H9 (cell line): ENCODE measurements at regions not wholly inside any gene's neighbourhood (a gene's known extent, or its start where the extent isn't known, plus 50 kb on each side); places are given as distances from the start of the nearest gene placed in this dataset.
A peak's percentile ranks its signal among the peaks of the same experiment; 100 is the strongest.
"Not testable (repeated sequence)": the region's sequence is repeated elsewhere in the genome, so short reads cannot be mapped to it uniquely, and the experiment has no call there.

Source experiments
- DNase-seq: peaks from one replicate; pipeline ENCODE4 v3.0.0-alpha.2; 2017
- H2AFZ ChIP-seq: one replicate; pipeline ENCODE4 v1.6.1; 2013; ENCODE audit warnings: mild to moderate bottlenecking, low read length, control low read depth, moderate library complexity
- H2AK5ac ChIP-seq: 2 replicates; pipeline ENCODE4 v1.6.1; 2013; ENCODE audit warnings: low read length, control low read depth, mixed read lengths; ENCODE audit not compliant: insufficient read length
- H2BK120ac ChIP-seq: one replicate; pipeline ENCODE4 v1.6.1; 2013; ENCODE audit warnings: low read depth, mild to moderate bottlenecking, low read length, control low read depth, inconsistent platforms; ENCODE audit not compliant: poor library complexity, severe bottlenecking
- H2BK12ac ChIP-seq: 2 replicates; pipeline ENCODE4 v1.6.1; 2013; ENCODE audit warnings: low read length, control low read depth, mixed read lengths, low read depth; ENCODE audit not compliant: insufficient read length
- H2BK15ac ChIP-seq: 2 replicates; pipeline ENCODE4 v1.6.1; 2013; ENCODE audit warnings: low read depth, low read length, control low read depth
- H2BK20ac ChIP-seq: one replicate; pipeline ENCODE4 v1.6.1; 2013; ENCODE audit warnings: low read depth, mild to moderate bottlenecking, low read length, control low read depth, inconsistent platforms; ENCODE audit not compliant: poor library complexity, severe bottlenecking
- H2BK5ac ChIP-seq: 2 replicates; pipeline ENCODE4 v1.6.1; 2013; ENCODE audit warnings: low read length, control low read depth, mixed read lengths; ENCODE audit not compliant: insufficient read length
- H3K14ac ChIP-seq: 2 replicates; pipeline ENCODE4 v1.6.1; 2013; ENCODE audit warnings: low read length, control low read depth; ENCODE audit not compliant: insufficient read depth
- H3K18ac ChIP-seq: 2 replicates; pipeline ENCODE4 v1.6.1; 2013; ENCODE audit warnings: low read depth, mild to moderate bottlenecking, mixed read lengths, low read length, control low read depth; ENCODE audit not compliant: insufficient read length
- H3K23ac ChIP-seq: 2 replicates; pipeline ENCODE4 v1.6.1; 2013; ENCODE audit warnings: low read length, control low read depth, mixed read lengths, low read depth; ENCODE audit not compliant: insufficient read length
- H3K23me2 ChIP-seq: 2 replicates; pipeline ENCODE4 v1.6.1; 2013; ENCODE audit warnings: low read depth, mild to moderate bottlenecking, mixed read lengths, low read length, control low read depth; ENCODE audit not compliant: insufficient read length, poor library complexity, severe bottlenecking
- H3K27ac ChIP-seq: 2 replicates; pipeline ENCODE4 v1.5.1; 2013; ENCODE audit warnings: low read length, control low read depth, mixed read lengths, low read depth; ENCODE audit not compliant: insufficient read length
- H3K27me3 ChIP-seq: 2 replicates; pipeline ENCODE4 v1.6.1; 2013; ENCODE audit warnings: low read length, control low read depth, inconsistent platforms; ENCODE audit not compliant: insufficient read depth
- H3K4ac ChIP-seq: 2 replicates; pipeline ENCODE4 v1.6.1; 2013; ENCODE audit warnings: low read depth, mild to moderate bottlenecking, control low read depth, inconsistent platforms, low read length, moderate library complexity
- H3K4me1 ChIP-seq: 2 replicates; pipeline ENCODE4 v1.6.1; 2013; ENCODE audit warnings: low read length, control low read depth, inconsistent platforms; ENCODE audit not compliant: insufficient read depth
- H3K4me2 ChIP-seq: 2 replicates; pipeline ENCODE4 v1.6.1; 2013; ENCODE audit warnings: low read length, control low read depth, mixed read lengths; ENCODE audit not compliant: insufficient read length, insufficient read depth
- H3K56ac ChIP-seq: 2 replicates; pipeline ENCODE4 v1.6.1; 2013; ENCODE audit warnings: low read depth, mild to moderate bottlenecking, mixed read lengths, low read length, control low read depth; ENCODE audit not compliant: insufficient read length
- H3K79me1 ChIP-seq: 2 replicates; pipeline ENCODE4 v1.6.1; 2013; ENCODE audit warnings: low read depth, mild to moderate bottlenecking, moderate library complexity, low read length, control low read depth, inconsistent platforms; ENCODE audit not compliant: insufficient read depth, poor library complexity, severe bottlenecking
- H3K79me2 ChIP-seq: 2 replicates; pipeline ENCODE4 v1.6.1; 2013; ENCODE audit warnings: low read length, control low read depth, inconsistent platforms; ENCODE audit not compliant: insufficient read depth
- H3K9ac ChIP-seq: 2 replicates; pipeline ENCODE4 v1.6.1; 2013; ENCODE audit warnings: low read length, control low read depth, mixed read lengths; ENCODE audit not compliant: insufficient read length; ENCODE audit errors: extremely low read depth
- H3K9me3 ChIP-seq: one replicate; pipeline ENCODE4 v1.6.1; 2013; ENCODE audit warnings: low read depth, low read length, inconsistent platforms; ENCODE audit not compliant: control insufficient read depth
- H3T11ph ChIP-seq: one replicate; pipeline ENCODE4 v1.6.1; 2013; ENCODE audit warnings: mild to moderate bottlenecking, low read length, control low read depth, inconsistent platforms
- H4K20me1 ChIP-seq: one replicate; pipeline ENCODE4 v1.6.1; 2013; ENCODE audit not compliant: control insufficient read depth, insufficient read length, insufficient read depth
- H4K5ac ChIP-seq: 2 replicates; pipeline ENCODE4 v1.6.1; 2013; ENCODE audit warnings: low read depth, mild to moderate bottlenecking, mixed read lengths, low read length, control low read depth; ENCODE audit not compliant: insufficient read length
- H4K8ac ChIP-seq: replicated peaks from 2 replicates; pipeline ENCODE4 v1.6.1; 2013; ENCODE audit warnings: low read length, control low read depth, mixed read lengths, low read depth; ENCODE audit not compliant: insufficient read length
- H4K91ac ChIP-seq: 2 replicates; pipeline ENCODE4 v1.6.1; 2013; ENCODE audit warnings: low read depth, mild to moderate bottlenecking, moderate library complexity, mixed read lengths, low read length, control low read depth; ENCODE audit not compliant: insufficient read length
- H3K27ac Mint-ChIP-seq, 3 experiments: 2 replicates in 2 of 3; 3 replicates in 1 of 3; pipeline ENCODE4 v1.8.0; 2020 to 2021; ENCODE audit warnings: mixed read lengths in 3 of 3, mild to moderate bottlenecking in 1 of 3, moderate library complexity in 1 of 3
- H3K27me3 Mint-ChIP-seq: 2 replicates; pipeline ENCODE4 v1.8.0; 2021; ENCODE audit warnings: low read depth, mild to moderate bottlenecking, moderate library complexity, mixed read lengths
- H3K36me3 Mint-ChIP-seq, 3 experiments: 2 replicates in 2 of 3; 3 replicates in 1 of 3; pipeline ENCODE4 v1.8.0; 2020 to 2021; ENCODE audit warnings: low read depth in 3 of 3, mixed read lengths in 3 of 3; ENCODE audit not compliant: insufficient read depth in 1 of 3
- H3K4me1 Mint-ChIP-seq, 2 experiments: 2 replicates each; pipeline ENCODE4 v1.8.0; 2020; ENCODE audit warnings: mixed read lengths in 2 of 2
- H3K4me3 Mint-ChIP-seq, 2 experiments: 2 replicates in 1 of 2; 3 replicates in 1 of 2; pipeline ENCODE4 v1.8.0; 2020 to 2021; ENCODE audit warnings: mild to moderate bottlenecking in 2 of 2, mixed read lengths in 2 of 2, moderate library complexity in 1 of 2
- H3K9me3 Mint-ChIP-seq, 2 experiments: 2 replicates in 1 of 2; 3 replicates in 1 of 2; pipeline ENCODE4 v1.8.0; 2020; ENCODE audit warnings: mild to moderate bottlenecking in 2 of 2, mixed read lengths in 2 of 2, moderate library complexity in 1 of 2
- CTCF ChIP-seq: fragments of 200-600 bp; sonication (generic); conservative IDR thresholded peaks from 3 replicates; pipeline ENCODE4 v1.8.0; 2021; ENCODE audit warnings: antibody characterized with exemption, mild to moderate bottlenecking
- WGBS: extraction: QIAGEN DNeasy Blood & Tissue Kit; methylation state at CpG from one replicate; pipeline ENCODE4 v1.1.7; 2013; ENCODE audit warnings: missing lambda C conversion rate, low lambda C conversion rate, mixed read lengths; ENCODE audit not compliant: insufficient read length; ENCODE audit errors: extremely low coverage; 5-methylcytosine and 5-hydroxymethylcytosine counted together

GRCh38 chr7:138195151-138195571 is 118.9 kb downstream of the AKR1D1 start:
- Mint-ChIP-seq H3K4me3 (no peak overlapping the region), H3K27me3 (no peaks in the 10 kb centered on the region), H3K9me3 (peaks cover 0 to 4% of the 10 kb centered on the region in 2 experiments; a peak in 2 of 5 replicates), H3K36me3 (peaks cover 0 to 8% (median 4%) of the 10 kb centered on the region in 3 experiments; a peak in 4 of 7 replicates), H3K27ac (peak overlapping the region in 1 of 3 experiments; percentile 26; a peak in 2 of 7 replicates), H3K4me1 (peaks cover 13 to 31% of the 10 kb centered on the region in 2 experiments)
- Histone ChIP-seq H3K9ac (no peak overlapping the region), H2BK120ac (no peak overlapping the region), H2BK20ac (no peak overlapping the region), H3K18ac (no peak overlapping the region), H3K79me1 (no peaks in the 10 kb centered on the region), H3K23ac (no peak overlapping the region), H2BK5ac (no peak overlapping the region), H3T11ph (no peak overlapping the region), H3K27me3 (no peaks in the 10 kb centered on the region), H3K79me2 (no peaks in the 10 kb centered on the region), H4K5ac (no peak overlapping the region), H3K4me2 (no peak overlapping the region), H3K4ac (no peak overlapping the region), H3K56ac (no peak overlapping the region), H2BK12ac (no peak overlapping the region), H3K23me2 (no peaks in the 10 kb centered on the region), H4K8ac (no peak overlapping the region), H3K27ac (no peak overlapping the region), H4K20me1 (no peaks in the 10 kb centered on the region), H2AK5ac (no peak overlapping the region), H2AFZ (peak overlapping the region; percentile 10), H3K4me1 (no peaks in the 10 kb centered on the region), H2BK15ac (no peak overlapping the region), H3K9me3 (no peaks in the 10 kb centered on the region), H3K14ac (no peak overlapping the region), H4K91ac (no peak overlapping the region)
- DNase-seq: no peak
- WGBS: no CpG with 5 or more reads among the region's 2 CpGs
- no peak for TF ChIP-seq CTCF

- not testable (repeated sequence) for H3T11ph ChIP-seq, H3K27me3 Mint-ChIP-seq, H4K20me1 ChIP-seq, H3K9ac ChIP-seq, H3K79me1 ChIP-seq, H3K9me3 Mint-ChIP-seq, H3K79me2 ChIP-seq, H3K4ac ChIP-seq, H2BK15ac ChIP-seq, H3K4me2 ChIP-seq, H4K5ac ChIP-seq, H2AK5ac ChIP-seq, H4K8ac ChIP-seq, DNase-seq, H2BK12ac ChIP-seq, H3K27ac ChIP-seq, H3K14ac ChIP-seq, H3K9me3 ChIP-seq, H3K4me3 Mint-ChIP-seq, H3K36me3 Mint-ChIP-seq, H2BK5ac ChIP-seq, H2AFZ ChIP-seq, H3K23me2 ChIP-seq, H3K18ac ChIP-seq, H2BK120ac ChIP-seq, H3K27me3 ChIP-seq, H3K4me1 ChIP-seq, H2BK20ac ChIP-seq, H3K56ac ChIP-seq, H3K23ac ChIP-seq, H4K91ac ChIP-seq
- peak overlapping the region in 2 of 3 experiments; percentile 26 to 44; a peak in 1 of 7 replicates for H3K27ac Mint-ChIP-seq
- no CpG with 5 or more reads among the region's 3 CpGs for WGBS
- H3K4me1 Mint-ChIP-seq: peaks cover 8 to 33% of the 10 kb centered on the region in 2 experiments; a peak in 3 of 4 replicates
These were observed 120.3 kb downstream of the AKR1D1 start for GRCh38 chr7:138196503-138196946.
